22Rv1 (cell line): ENCODE measurements at regions not wholly inside any gene's neighbourhood (a gene's known extent, or its start where the extent isn't known, plus 50 kb on each side); places are given as distances from the start of the nearest gene placed in this dataset.

Experiments
- H3K27ac ChIP-seq: fragments of 450-650 bp; 2 replicates; pipeline ENCODE4 v1.5.1; 2017
- CTCF ChIP-seq: fragments of 450-650 bp; IDR thresholded peaks from 2 replicates; pipeline ENCODE4 v1.5.1; 2017; ENCODE audit warnings: mild to moderate bottlenecking
- ZFX ChIP-seq: fragments of 450-650 bp; IDR thresholded peaks from 2 replicates; pipeline ENCODE4 v1.6.1; 2017; ENCODE audit warnings: antibody characterized with exemption, borderline replicate concordance

GRCh38 chr3:159629329-159630084, 359.1 kb upstream of the IL12A start:
- no peak overlapping the region for H3K27ac ChIP-seq
- TF ChIP-seq ZFX (no peak), CTCF (no peak)

- no peak overlapping the region for H3K27ac ChIP-seq
- TF ChIP-seq ZFX (no peak), CTCF (no peak)
Measured at GRCh38 chr3:159631226-159631625, 357.4 kb upstream of the IL12A start.

- H3K27ac ChIP-seq = no peak overlapping the region
- TF ChIP-seq ZFX (no peak), CTCF (no peak)
Measured at GRCh38 chr3:159632128-159632527, 356.5 kb upstream of the IL12A start.

- H3K27ac ChIP-seq = no peak overlapping the region
- TF ChIP-seq CTCF = no peak
- no peak for TF ChIP-seq ZFX
Measured at GRCh38 chr3:159632851-159633250, 355.8 kb upstream of the IL12A start.

GRCh38 chr3:159634483-159634882, 354.2 kb upstream of the IL12A start:
- TF ChIP-seq CTCF (no peak), ZFX (no peak)
- H3K27ac ChIP-seq = no peak overlapping the region

- no peak overlapping the region for H3K27ac ChIP-seq
- TF ChIP-seq CTCF = no peak
- TF ChIP-seq ZFX = no peak
Measured at GRCh38 chr3:159635047-159635641, 353.5 kb upstream of the IL12A start.

GRCh38 chr3:159637883-159638542, 350.6 kb upstream of the IL12A start:
- TF ChIP-seq CTCF (no peak), ZFX (no peak)
- H3K27ac ChIP-seq = no peak overlapping the region
